ENCODE measurements at regions not wholly inside any gene's neighbourhood (a gene's known extent, or its start where the extent isn't known, plus 50 kb on each side); places are given as distances from the start of the nearest gene placed in this dataset.

DNA sequence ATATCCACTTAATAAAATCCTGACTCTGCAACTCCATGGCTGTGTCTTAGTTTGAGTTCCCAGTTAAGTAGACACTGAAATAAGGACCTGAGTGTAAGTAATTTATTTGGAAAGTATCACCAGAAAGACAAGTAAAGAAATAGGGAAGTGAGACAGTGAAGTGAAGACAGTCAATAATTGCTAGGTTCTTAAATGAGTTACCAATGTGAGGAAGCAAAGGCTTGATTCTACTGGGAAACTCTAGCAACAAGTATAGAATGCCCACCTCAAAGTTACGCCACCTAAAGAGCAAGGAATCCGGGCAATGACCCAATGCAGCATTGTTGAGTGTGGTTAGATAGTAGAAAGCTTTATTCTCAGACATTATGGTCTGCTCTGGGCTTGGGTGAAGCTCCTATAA is 383.9 kb downstream of the TLR4 start (continued):
- TF ChIP-seq, protein P1, sequence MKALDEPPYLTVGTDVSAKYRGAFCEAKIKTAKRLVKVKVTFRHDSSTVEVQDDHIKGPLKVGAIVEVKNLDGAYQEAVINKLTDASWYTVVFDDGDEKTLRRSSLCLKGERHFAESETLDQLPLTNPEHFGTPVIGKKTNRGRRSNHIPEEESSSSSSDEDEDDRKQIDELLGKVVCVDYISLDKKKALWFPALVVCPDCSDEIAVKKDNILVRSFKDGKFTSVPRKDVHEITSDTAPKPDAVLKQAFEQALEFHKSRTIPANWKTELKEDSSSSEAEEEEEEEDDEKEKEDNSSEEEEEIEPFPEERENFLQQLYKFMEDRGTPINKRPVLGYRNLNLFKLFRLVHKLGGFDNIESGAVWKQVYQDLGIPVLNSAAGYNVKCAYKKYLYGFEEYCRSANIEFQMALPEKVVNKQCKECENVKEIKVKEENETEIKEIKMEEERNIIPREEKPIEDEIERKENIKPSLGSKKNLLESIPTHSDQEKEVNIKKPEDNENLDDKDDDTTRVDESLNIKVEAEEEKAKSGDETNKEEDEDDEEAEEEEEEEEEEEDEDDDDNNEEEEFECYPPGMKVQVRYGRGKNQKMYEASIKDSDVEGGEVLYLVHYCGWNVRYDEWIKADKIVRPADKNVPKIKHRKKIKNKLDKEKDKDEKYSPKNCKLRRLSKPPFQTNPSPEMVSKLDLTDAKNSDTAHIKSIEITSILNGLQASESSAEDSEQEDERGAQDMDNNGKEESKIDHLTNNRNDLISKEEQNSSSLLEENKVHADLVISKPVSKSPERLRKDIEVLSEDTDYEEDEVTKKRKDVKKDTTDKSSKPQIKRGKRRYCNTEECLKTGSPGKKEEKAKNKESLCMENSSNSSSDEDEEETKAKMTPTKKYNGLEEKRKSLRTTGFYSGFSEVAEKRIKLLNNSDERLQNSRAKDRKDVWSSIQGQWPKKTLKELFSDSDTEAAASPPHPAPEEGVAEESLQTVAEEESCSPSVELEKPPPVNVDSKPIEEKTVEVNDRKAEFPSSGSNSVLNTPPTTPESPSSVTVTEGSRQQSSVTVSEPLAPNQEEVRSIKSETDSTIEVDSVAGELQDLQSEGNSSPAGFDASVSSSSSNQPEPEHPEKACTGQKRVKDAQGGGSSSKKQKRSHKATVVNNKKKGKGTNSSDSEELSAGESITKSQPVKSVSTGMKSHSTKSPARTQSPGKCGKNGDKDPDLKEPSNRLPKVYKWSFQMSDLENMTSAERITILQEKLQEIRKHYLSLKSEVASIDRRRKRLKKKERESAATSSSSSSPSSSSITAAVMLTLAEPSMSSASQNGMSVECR (CRISPR knock-in tag; IDR thresholded peaks at IDR 0.05; ENCODE audit: borderline replicate concordance), result no peak
- no peak for TF ChIP-seq NFATC4 (CRISPR knock-in tag; IDR thresholded peaks at IDR 0.05)
- TF ChIP-seq TEAD4 (CRISPR knock-in tag; IDR thresholded peaks at IDR 0.05), result no peak

DNA sequence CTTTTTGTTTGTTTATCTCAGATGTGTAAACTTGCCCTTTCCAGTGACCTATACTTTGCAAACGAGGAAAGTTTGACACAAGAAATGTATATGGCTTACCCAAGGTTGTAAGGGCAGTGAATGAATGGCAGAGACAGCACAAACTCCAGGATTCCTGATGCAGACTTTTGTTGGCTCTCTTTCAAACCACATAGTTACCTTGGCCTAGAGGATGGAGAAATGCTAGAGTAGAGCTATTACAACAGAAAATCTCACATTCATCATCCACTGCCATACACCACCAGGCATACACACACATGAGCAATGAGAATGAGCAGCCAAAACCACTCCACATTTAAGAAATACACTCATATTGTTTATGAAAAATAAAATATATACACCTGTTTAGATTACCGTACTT is 387.0 kb downstream of the TLR4 start:
- peaks cover 15% of the 10 kb centered on the region for H3K4me1 Mint-ChIP-seq
- TF ChIP-seq CREM (CRISPR knock-in tag; IDR thresholded peaks at IDR 0.05) (no peak), FOXJ3 (CRISPR knock-in tag; IDR thresholded peaks at IDR 0.05; ENCODE audit: borderline replicate concordance) (no peak), ZNF416 (CRISPR knock-in tag; IDR thresholded peaks at IDR 0.05) (no peak), GRHL2 (CRISPR knock-in tag; IDR thresholded peaks at IDR 0.05; ENCODE audit: insufficient replicate concordance, severe bottlenecking) (no peak), FOXK1 (CRISPR knock-in tag; IDR thresholded peaks at IDR 0.05) (no peak), ZNF425 (CRISPR knock-in tag; conservative IDR thresholded peaks at IDR 0.05) (no peak), SMAD3 (CRISPR knock-in tag; IDR thresholded peaks at IDR 0.05; ENCODE audit: borderline replicate concordance) (no peak), NFATC4 (CRISPR knock-in tag; IDR thresholded peaks at IDR 0.05) (no peak), ELF4 (CRISPR knock-in tag; IDR thresholded peaks at IDR 0.05; ENCODE audit: low read depth) (no peak), ZBTB21 (CRISPR knock-in tag; IDR thresholded peaks at IDR 0.05; ENCODE audit: borderline replicate concordance) (no peak)
- TF ChIP-seq, protein P2, sequence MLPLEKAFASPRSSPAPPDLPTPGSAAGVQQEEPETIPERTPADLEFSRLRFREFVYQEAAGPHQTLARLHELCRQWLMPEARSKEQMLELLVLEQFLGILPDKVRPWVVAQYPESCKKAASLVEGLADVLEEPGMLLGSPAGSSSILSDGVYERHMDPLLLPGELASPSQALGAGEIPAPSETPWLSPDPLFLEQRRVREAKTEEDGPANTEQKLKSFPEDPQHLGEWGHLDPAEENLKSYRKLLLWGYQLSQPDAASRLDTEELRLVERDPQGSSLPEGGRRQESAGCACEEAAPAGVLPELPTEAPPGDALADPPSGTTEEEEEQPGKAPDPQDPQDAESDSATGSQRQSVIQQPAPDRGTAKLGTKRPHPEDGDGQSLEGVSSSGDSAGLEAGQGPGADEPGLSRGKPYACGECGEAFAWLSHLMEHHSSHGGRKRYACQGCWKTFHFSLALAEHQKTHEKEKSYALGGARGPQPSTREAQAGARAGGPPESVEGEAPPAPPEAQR (CRISPR knock-in tag; IDR thresholded peaks at IDR 0.05), result no peak
- TF ChIP-seq, protein P1 (CRISPR knock-in tag; IDR thresholded peaks at IDR 0.05; ENCODE audit: borderline replicate concordance), result no peak
- TF ChIP-seq, protein P3, sequence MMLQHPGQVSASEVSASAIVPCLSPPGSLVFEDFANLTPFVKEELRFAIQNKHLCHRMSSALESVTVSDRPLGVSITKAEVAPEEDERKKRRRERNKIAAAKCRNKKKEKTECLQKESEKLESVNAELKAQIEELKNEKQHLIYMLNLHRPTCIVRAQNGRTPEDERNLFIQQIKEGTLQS (CRISPR knock-in tag; conservative IDR thresholded peaks at IDR 0.05), result no peak
- ChIA-PET POLR2A (no interaction called here), CTCF (no interaction called here)
- no peaks in the 10 kb centered on the region for H3K9me3 Mint-ChIP-seq
- H3K27ac Mint-ChIP-seq, result no peak overlapping the region
- no peak for ATAC-seq
- no peaks in the 10 kb centered on the region for H3K27me3 Mint-ChIP-seq (ENCODE audit: low read depth)
- DNase-seq (ENCODE audit: low spot score), result no peak
- no peak overlapping the region for H3K4me3 Mint-ChIP-seq
- no peaks in the 10 kb centered on the region for H3K36me3 Mint-ChIP-seq

All from WTC11 (cell line).